KMS-11 (cell line): ENCODE measurements at regions not wholly inside any gene's neighbourhood (a gene's known extent, or its start where the extent isn't known, plus 50 kb on each side); places are given as distances from the start of the nearest gene placed in this dataset.
A peak's percentile ranks its signal among the peaks of the same experiment; 100 is the strongest.

Source experiments
- H2AFZ ChIP-seq: fragments of 200-600 bp; sonication (generic); 2 replicates; pipeline ENCODE4 v1.6.1; 2016; ENCODE audit warnings: antibody characterized with exemption, mixed run types, low read depth
- H3K27ac ChIP-seq: fragments of 200-600 bp; sonication (generic); 2 replicates; pipeline ENCODE4 v1.6.1; 2016; ENCODE audit warnings: mild to moderate bottlenecking, mixed run types
- H3K27me3 ChIP-seq: fragments of 200-600 bp; sonication (generic); 2 replicates; pipeline ENCODE4 v1.6.1; 2017; ENCODE audit warnings: mild to moderate bottlenecking, low read depth, mixed run types, moderate library complexity; ENCODE audit not compliant: insufficient read depth
- H3K36me3 ChIP-seq: fragments of 200-600 bp; sonication (generic); 2 replicates; pipeline ENCODE4 v1.6.1; 2017; ENCODE audit warnings: mild to moderate bottlenecking, mixed run types; ENCODE audit not compliant: insufficient read depth
- H3K4me1 ChIP-seq: fragments of 200-600 bp; sonication (generic); 2 replicates; pipeline ENCODE4 v1.6.1; 2016; ENCODE audit warnings: mild to moderate bottlenecking, low read depth, mixed run types; ENCODE audit not compliant: poor library complexity, severe bottlenecking
- H3K4me2 ChIP-seq: fragments of 200-600 bp; sonication (generic); 2 replicates; pipeline ENCODE4 v1.7.0; 2016; ENCODE audit warnings: mild to moderate bottlenecking, mixed run types
- H3K4me3 ChIP-seq: fragments of 200-600 bp; sonication (generic); IDR thresholded peaks from 2 replicates; pipeline ENCODE4 v1.6.1; 2017; ENCODE audit warnings: low read depth, low read length, mixed read lengths; ENCODE audit not compliant: insufficient read depth
- H3K79me2 ChIP-seq: fragments of 200-600 bp; sonication (generic); 2 replicates; pipeline ENCODE4 v1.6.1; 2016; ENCODE audit warnings: low read depth, mixed run types; ENCODE audit not compliant: insufficient read depth
- H3K9ac ChIP-seq: fragments of 200-600 bp; sonication (generic); 2 replicates; pipeline ENCODE4 v1.6.1; 2016; ENCODE audit warnings: mild to moderate bottlenecking, mixed run types
- H4K20me1 ChIP-seq: fragments of 200-600 bp; sonication (generic); 2 replicates; pipeline ENCODE4 v1.6.1; 2016; ENCODE audit warnings: mild to moderate bottlenecking, mixed run types; ENCODE audit not compliant: insufficient read depth
- TF ChIP-seq, protein P1 (sequence below): fragments of 200-600 bp; sonication (generic); conservative IDR thresholded peaks from 2 replicates; pipeline ENCODE4 v1.6.1; 2017; ENCODE audit warnings: low read depth, mild to moderate bottlenecking, antibody characterized with exemption, low read length, moderate library complexity, mixed read lengths

GRCh38 chr6:22732176-22732970 lies 163.0 kb downstream of the HDGFL1 start:
- Histone ChIP-seq H3K36me3 (no peaks in the 10 kb centered on the region), H4K20me1 (no peaks in the 10 kb centered on the region), H3K4me2 (no peak overlapping the region), H2AFZ (no peak overlapping the region), H3K27me3 (no peaks in the 10 kb centered on the region), H3K9ac (no peak overlapping the region), H3K79me2 (no peaks in the 10 kb centered on the region), H3K4me3 (no peak overlapping the region), H3K27ac (no peak overlapping the region), H3K4me1 (no peaks in the 10 kb centered on the region)
- TF ChIP-seq, protein P1, sequence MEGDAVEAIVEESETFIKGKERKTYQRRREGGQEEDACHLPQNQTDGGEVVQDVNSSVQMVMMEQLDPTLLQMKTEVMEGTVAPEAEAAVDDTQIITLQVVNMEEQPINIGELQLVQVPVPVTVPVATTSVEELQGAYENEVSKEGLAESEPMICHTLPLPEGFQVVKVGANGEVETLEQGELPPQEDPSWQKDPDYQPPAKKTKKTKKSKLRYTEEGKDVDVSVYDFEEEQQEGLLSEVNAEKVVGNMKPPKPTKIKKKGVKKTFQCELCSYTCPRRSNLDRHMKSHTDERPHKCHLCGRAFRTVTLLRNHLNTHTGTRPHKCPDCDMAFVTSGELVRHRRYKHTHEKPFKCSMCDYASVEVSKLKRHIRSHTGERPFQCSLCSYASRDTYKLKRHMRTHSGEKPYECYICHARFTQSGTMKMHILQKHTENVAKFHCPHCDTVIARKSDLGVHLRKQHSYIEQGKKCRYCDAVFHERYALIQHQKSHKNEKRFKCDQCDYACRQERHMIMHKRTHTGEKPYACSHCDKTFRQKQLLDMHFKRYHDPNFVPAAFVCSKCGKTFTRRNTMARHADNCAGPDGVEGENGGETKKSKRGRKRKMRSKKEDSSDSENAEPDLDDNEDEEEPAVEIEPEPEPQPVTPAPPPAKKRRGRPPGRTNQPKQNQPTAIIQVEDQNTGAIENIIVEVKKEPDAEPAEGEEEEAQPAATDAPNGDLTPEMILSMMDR = no peak

DNA sequence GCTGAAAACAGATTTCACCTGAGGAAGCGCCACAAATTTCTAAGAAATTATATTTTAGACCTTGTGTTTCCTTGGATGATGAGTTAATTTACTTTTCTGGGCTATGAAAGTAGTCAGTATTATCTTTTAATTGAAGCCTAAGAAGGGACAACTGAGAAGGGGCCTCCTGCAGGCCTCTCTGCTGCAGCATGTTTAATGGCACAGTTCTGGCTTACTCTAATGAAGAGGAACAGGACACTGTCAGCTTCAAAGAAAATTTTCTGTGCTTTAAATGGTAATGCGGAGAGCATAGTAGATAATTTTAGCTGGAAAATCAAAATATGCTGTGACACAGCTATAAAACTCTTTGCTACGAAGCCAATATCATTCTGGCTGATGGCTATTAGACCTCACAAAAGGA lies 167.4 kb downstream of the HDGFL1 start:
- H3K27me3 ChIP-seq = no peaks in the 10 kb centered on the region
- H3K36me3 ChIP-seq = no peaks in the 10 kb centered on the region
- H2AFZ ChIP-seq = no peak overlapping the region
- TF ChIP-seq, protein P1 = no peak
- no peak overlapping the region for H3K9ac ChIP-seq
- no peak overlapping the region for H3K27ac ChIP-seq
- no peaks in the 10 kb centered on the region for H4K20me1 ChIP-seq
- no peak overlapping the region for H3K4me2 ChIP-seq
- no peaks in the 10 kb centered on the region for H3K79me2 ChIP-seq
- no peaks in the 10 kb centered on the region for H3K4me1 ChIP-seq
- no peak overlapping the region for H3K4me3 ChIP-seq

DNA sequence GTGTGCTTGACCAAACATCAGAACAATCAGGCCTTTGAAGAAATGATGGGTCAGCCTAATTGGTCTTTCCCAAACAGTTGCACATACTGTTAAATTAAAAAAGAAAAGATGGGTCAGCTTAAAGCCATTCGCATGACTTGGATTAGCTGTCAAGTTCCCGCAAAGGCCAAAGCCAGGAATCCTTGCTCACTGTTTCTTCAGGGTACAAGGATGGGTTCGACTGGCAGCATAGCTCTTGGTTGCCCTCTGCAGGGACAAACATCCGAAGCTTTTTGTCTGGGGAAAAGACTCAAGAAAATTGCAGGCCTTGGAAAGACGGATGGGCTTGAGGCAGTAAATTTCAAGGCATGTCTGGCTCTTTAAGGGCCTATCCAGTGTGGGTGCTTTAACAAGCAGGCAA lies 168.0 kb downstream of the HDGFL1 start:
- no peaks in the 10 kb centered on the region for H3K79me2 ChIP-seq
- H3K27me3 ChIP-seq = no peaks in the 10 kb centered on the region
- TF ChIP-seq, protein P1 = peak; percentile 39; the same call in 1 of the 2 replicates
- H3K4me2 ChIP-seq = no peak overlapping the region
- no peak overlapping the region for H3K4me3 ChIP-seq
- no peaks in the 10 kb centered on the region for H3K36me3 ChIP-seq
- no peak overlapping the region for H2AFZ ChIP-seq
- H3K9ac ChIP-seq = no peak overlapping the region
- H4K20me1 ChIP-seq = no peaks in the 10 kb centered on the region
- H3K4me1 ChIP-seq = no peaks in the 10 kb centered on the region
- H3K27ac ChIP-seq = no peak overlapping the region

- no peak overlapping the region for H2AFZ ChIP-seq
- TF ChIP-seq, protein P1 = no peak
- H3K4me1 ChIP-seq = no peaks in the 10 kb centered on the region
- no peaks in the 10 kb centered on the region for H4K20me1 ChIP-seq
- H3K79me2 ChIP-seq = no peaks in the 10 kb centered on the region
- H3K4me3 ChIP-seq = no peak overlapping the region
- H3K27me3 ChIP-seq = no peaks in the 10 kb centered on the region
- no peak overlapping the region for H3K9ac ChIP-seq
- no peaks in the 10 kb centered on the region for H3K36me3 ChIP-seq
- no peak overlapping the region for H3K27ac ChIP-seq
- H3K4me2 ChIP-seq = no peak overlapping the region
Observed at GRCh38 chr6:22738194-22738593, 168.8 kb downstream of the HDGFL1 start.
